ENCODE measurements at regions not wholly inside any gene's neighbourhood (a gene's known extent, or its start where the extent isn't known, plus 50 kb on each side); places are given as distances from the start of the nearest gene placed in this dataset.

GRCh38 chr2:173806761-173807160 lies 158.4 kb downstream of the SP3 start:
- Histone ChIP-seq H2BK120ac (ENCODE audit: low read depth, low read length, poor library complexity, severe bottlenecking) (no peak overlapping the region), H4K5ac (ENCODE audit: insufficient read length, low read depth, low read length) (no peak overlapping the region), H3K79me2 (ENCODE audit: insufficient read depth, low read length) (no peaks in the 10 kb centered on the region), H2BK20ac (ENCODE audit: low read depth, low read length, poor library complexity, severe bottlenecking) (no peak overlapping the region), H3K79me1 (ENCODE audit: insufficient read depth, low read depth, low read length, poor library complexity, severe bottlenecking) (no peaks in the 10 kb centered on the region), H4K20me1 (ENCODE audit: control insufficient read depth, insufficient read depth, insufficient read length) (no peaks in the 10 kb centered on the region), H2AFZ (ENCODE audit: low read length) (no peak overlapping the region), H4K8ac (replicated peaks; ENCODE audit: insufficient read length, low read depth, low read length) (no peak overlapping the region), H2BK15ac (ENCODE audit: low read depth, low read length) (no peak overlapping the region), H3K18ac (ENCODE audit: insufficient read length, low read depth, low read length) (no peak overlapping the region), H2AK5ac (ENCODE audit: insufficient read length, low read length) (no peak overlapping the region), H2BK12ac (ENCODE audit: insufficient read length, low read depth, low read length) (no peak overlapping the region), H3K4me2 (ENCODE audit: insufficient read depth, insufficient read length, low read length) (no peak overlapping the region), H3K27me3 (ENCODE audit: insufficient read depth, low read length) (no peaks in the 10 kb centered on the region), H3K9me3 (ENCODE audit: control insufficient read depth, low read depth, low read length) (no peaks in the 10 kb centered on the region), H3K56ac (ENCODE audit: insufficient read length, low read depth, low read length) (no peak overlapping the region), H2BK5ac (ENCODE audit: insufficient read length, low read length) (no peak overlapping the region), H3K4me1 (ENCODE audit: insufficient read depth, low read length) (no peaks in the 10 kb centered on the region), H3K14ac (ENCODE audit: insufficient read depth, low read length) (no peak overlapping the region), H3K27ac (ENCODE audit: insufficient read length, low read depth, low read length) (no peak overlapping the region), H3K4ac (ENCODE audit: low read depth, low read length) (no peak overlapping the region), H3K23me2 (ENCODE audit: insufficient read length, low read depth, low read length, poor library complexity, severe bottlenecking) (no peaks in the 10 kb centered on the region), H3T11ph (ENCODE audit: low read length) (no peak overlapping the region), H3K23ac (ENCODE audit: insufficient read length, low read depth, low read length) (no peak overlapping the region), H3K9ac (ENCODE audit: extremely low read depth, insufficient read length, low read length) (no peak overlapping the region), H4K91ac (ENCODE audit: insufficient read length, low read depth, low read length) (no peak overlapping the region)
- TF ChIP-seq, protein P1, sequence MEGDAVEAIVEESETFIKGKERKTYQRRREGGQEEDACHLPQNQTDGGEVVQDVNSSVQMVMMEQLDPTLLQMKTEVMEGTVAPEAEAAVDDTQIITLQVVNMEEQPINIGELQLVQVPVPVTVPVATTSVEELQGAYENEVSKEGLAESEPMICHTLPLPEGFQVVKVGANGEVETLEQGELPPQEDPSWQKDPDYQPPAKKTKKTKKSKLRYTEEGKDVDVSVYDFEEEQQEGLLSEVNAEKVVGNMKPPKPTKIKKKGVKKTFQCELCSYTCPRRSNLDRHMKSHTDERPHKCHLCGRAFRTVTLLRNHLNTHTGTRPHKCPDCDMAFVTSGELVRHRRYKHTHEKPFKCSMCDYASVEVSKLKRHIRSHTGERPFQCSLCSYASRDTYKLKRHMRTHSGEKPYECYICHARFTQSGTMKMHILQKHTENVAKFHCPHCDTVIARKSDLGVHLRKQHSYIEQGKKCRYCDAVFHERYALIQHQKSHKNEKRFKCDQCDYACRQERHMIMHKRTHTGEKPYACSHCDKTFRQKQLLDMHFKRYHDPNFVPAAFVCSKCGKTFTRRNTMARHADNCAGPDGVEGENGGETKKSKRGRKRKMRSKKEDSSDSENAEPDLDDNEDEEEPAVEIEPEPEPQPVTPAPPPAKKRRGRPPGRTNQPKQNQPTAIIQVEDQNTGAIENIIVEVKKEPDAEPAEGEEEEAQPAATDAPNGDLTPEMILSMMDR (conservative IDR thresholded peaks at IDR 0.05) = no peak
- DNase-seq = no peak
- WGBS (ENCODE audit: extremely low coverage, insufficient read length, low lambda C conversion rate) = no CpG with 5 or more reads among the region's 2 CpGs
- Mint-ChIP-seq H3K4me1 (peaks cover 2 to 9% of the 10 kb centered on the region in 2 experiments; a peak in 2 of 4 replicates), H3K36me3 (ENCODE audit: insufficient read depth in 1 of 3, low read depth in 3 of 3) (peaks cover 0 to 9% (median 0%) of the 10 kb centered on the region in 3 experiments; a peak in 4 of 7 replicates), H3K9me3 (peaks cover 2 to 6% of the 10 kb centered on the region in 2 experiments; a peak in 4 of 5 replicates), H3K4me3 (no peak overlapping the region), H3K27ac (no peak overlapping the region), H3K27me3 (ENCODE audit: low read depth) (no peaks in the 10 kb centered on the region; the same call in 1 of the 2 replicates)
